Superior temporal gyrus (tissue), 1 donor: ENCODE measurements at regions not wholly inside any gene's neighbourhood (a gene's known extent, or its start where the extent isn't known, plus 50 kb on each side); places are given as distances from the start of the nearest gene placed in this dataset.
"Not testable (repeated sequence)": the region's sequence is repeated elsewhere in the genome, so short reads cannot be mapped to it uniquely, and the experiment has no call there.

ENCODE experiments used
- DNase-seq: peaks from one replicate; pipeline ENCODE4 v3.0.0-alpha.2; 2016; ENCODE audit errors: extremely low spot score

DNA sequence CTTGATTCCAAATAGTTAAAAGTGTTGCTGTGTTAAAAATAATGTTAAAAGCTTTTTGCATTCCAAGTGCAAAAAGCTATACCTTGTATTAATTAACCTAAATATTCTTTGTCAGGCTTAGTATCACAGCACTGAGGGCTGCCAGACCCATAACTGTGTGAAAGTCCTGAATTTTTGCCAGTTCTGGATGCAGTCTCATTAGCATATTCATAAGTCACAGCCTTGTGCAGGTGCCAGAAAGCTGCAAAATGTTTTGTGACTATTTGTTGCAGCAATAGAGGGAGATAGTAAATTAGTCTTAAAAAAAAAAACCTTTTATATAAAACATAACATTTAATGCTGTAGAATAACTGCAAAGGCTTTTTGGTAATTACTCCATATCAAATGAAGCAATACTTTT, 56.6 kb downstream of the SLITRK1 start:
- peak; percentile 96 for DNase-seq

DNA sequence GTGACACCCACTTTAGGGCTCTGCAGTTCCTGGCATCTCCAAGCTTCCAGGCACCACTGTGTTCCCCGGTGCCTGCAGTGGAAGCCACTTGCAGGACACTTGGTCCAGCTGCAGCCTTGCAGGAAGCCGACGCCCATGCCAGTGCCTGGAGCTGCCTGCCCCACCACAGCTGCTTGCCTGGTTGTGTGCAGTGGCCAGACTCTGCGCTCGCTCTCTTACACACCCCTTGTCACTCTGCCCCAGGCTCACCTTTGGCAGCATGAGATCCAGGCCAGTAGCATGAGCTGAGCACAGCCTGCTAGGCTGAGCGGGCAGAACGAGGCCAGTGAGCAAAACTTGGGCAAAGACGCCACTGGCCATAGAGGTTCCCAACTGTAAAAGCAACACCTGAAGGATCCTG, 57.7 kb downstream of the SLITRK1 start:
- no peak for DNase-seq

DNA sequence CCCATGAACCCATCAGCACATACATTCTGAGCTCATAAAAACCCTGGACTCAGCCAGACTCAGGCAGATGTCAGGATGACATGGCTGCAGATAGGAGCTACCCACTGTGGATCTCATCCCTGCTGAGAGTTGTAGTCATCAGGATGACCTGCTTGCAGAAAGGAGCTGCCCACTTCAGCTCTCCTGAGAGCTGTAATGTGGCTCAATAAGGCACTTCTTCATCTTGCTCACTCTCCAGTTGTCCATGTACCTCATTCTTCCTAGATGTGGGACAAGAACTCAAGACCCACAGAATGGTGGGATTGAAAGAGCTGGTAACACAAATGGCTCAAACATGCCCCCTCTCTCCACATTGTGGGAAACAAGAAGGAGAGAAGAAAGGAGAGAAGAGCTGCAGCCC, 58.2 kb downstream of the SLITRK1 start:
- no peak for DNase-seq

GRCh38 chr13:83819611-83820010, 62.7 kb downstream of the SLITRK1 start:
- no peak for DNase-seq

DNA sequence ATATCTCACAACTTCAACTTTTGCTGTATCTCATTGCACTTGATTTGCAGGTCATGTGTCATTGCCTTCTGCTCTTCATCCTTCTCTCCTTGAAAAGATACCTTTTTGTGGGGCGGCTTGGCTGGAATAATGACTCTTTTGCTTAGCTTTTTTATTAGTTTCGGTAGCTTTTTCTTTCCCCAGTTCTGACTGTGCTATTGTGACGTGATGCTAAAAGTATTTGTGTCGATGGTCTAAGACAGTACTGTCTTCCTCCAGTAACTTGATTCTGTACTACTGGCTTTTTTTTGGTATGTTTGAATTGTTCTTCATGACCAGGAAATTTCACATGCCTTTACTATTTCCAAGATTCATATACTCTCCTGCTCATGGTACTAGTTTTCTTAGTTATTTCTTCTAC, 63.1 kb downstream of the SLITRK1 start:
- DNase-seq: no peak

DNA sequence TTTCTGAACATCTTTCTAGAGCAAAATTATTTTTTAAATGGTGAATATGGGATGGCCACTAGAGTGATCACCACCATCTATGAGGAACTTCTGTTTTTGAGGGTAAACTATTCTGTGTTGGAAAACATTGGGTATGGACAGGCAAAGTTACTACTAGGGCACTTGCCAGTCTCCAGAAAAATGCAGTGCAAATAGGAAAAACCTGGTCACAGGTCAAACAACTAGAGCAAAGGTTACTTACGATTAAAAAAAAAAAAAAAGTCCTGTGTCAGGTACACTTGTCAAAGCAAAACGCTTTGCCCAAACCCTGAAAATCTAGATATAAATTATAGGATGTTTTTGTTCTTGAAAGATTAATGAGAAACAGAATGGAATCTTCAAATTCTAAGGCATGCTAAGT, 66.2 kb downstream of the SLITRK1 start:
- no peak for DNase-seq

DNA sequence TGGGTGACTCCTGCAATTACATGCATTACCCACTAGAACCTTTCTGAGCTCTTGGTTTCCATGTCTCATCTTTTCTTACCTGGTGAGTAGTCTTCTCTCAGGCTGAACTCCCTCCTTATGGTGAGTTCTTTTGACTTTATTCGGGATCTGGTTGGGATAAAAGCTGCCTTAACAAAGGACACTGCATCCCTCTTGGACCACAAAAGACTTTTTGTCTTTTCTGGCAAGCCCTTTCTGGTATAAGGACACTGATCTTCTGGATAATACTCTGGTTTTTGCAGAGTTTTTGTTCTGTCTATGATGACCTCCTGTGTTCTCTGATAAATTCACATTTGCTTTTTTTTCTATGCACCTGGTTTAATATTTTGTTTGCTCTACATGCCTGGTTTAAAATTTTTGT, 66.7 kb downstream of the SLITRK1 start:
- no peak for DNase-seq

DNA sequence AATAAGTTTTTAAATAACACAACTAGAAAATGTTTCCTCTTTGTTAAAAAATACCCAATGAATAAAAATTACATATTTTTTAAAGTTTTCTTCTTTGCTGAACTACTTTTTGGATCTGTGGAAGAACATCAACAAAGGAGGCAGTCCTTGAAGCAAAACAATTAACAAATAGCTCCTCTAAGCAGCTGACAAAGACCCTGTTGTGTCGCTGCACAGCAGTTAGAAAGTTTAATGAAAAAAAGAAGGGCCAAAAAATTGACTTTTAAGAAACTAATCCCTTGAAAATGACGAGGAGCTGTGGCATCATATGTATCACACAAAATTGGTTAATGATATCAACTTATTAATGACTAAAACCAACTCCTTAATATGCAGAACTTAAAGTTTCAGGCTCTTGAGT, 72.1 kb downstream of the SLITRK1 start:
- peak; percentile 86 for DNase-seq

DNA sequence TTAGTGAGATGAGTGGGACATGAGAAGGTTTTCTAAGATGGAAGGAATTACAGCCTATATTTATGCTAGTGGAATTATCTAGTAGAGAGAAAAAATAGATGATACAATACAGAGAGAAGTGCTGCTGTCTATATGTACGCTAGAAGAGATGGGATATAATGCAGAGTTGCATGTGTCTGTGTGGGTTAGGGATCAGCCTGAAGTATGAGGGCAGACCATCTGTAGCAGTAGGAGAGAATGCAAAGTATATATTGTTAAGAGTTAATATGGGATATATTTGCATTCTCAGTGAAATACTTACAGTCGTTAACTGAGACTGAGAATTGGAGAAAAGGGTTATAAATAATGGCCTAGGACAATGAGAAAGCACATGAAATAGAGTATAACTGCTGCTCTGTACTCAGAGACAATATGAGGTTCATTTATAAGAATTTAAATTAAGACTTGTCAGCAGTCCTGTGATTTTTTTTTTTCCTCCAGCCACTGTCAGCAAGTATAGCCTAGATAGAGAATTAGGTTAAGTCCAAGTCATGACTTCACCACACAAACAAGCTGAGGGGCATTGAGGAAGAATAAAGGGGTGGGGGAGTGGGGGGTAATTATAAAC, 77.8 kb downstream of the SLITRK1 start:
- no peak for DNase-seq

GRCh38 chr13:83798731-83799130, 83.5 kb downstream of the SLITRK1 start:
- DNase-seq: no peak

GRCh38 chr13:83796364-83796763, 85.9 kb downstream of the SLITRK1 start:
- DNase-seq: no peak

DNA sequence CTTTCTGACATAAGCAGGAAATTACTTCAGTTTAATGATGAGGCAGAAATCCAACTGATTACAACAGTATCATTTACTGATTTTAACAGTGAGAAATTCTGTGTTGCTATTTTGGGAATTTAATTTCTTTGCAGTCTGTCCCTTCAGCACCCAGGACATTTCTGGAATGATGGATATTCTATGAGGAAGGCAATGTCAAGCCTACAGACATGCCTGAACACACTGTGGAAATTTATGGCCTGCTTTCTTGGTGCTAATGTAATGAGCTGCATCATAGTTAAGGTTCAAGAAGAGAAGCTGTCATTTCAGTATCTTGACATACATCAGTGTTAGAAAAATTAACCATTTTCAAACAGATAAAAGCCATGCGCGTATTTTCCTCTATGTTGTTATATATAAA, 87.7 kb downstream of the SLITRK1 start:
- DNase-seq: peak; percentile 53

- DNase-seq: no peak
Observed at GRCh38 chr13:83780227-83780626, 102.0 kb downstream of the SLITRK1 start.

DNA sequence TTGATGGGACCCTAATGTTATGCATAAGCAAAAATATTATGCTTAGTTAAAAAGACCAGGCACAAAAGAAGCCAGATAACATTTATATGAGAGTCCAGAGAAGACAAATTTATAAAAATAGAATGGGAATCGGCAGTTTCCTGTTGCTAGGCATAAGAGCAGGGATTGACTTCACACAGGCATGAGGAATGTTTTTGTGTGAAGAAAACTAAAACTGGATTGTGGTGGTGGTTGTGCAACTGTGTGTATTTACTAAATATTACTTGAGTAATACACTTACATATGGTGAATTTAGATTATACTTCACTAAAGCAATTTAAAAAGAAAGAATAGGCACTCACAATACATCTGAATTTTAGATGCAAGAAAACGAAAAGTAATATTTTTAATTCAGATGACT, 108.3 kb downstream of the SLITRK1 start:
- DNase-seq: no peak

GRCh38 chr13:83765796-83766195, 116.5 kb downstream of the SLITRK1 start:
- peak; percentile 96 for DNase-seq

GRCh38 chr13:83761631-83762030, 120.6 kb downstream of the SLITRK1 start:
- peak; percentile 37 for DNase-seq

- not testable (repeated sequence) for DNase-seq
Observed at GRCh38 chr13:83755210-83755609, 127.1 kb downstream of the SLITRK1 start.

- no peak for DNase-seq
Observed at GRCh38 chr13:83753912-83754624, 128.2 kb downstream of the SLITRK1 start.

DNA sequence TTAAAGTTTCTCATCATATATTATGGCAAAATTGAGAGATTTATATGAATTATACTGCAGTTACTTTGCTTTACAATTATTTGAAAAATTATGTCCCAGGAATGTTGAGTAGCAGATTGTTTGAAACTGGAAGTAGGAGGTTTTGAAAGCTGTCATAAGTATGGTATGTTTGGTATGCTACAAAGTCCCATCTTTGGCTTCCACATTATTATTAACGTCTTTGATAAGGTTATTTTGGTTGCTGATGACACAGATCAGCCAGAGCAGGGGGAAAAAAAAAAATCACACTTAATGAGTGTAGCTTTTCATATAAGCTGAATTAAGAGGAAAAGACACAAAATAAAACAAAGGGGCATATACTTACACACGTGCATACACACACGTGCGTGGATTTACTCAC, 130.1 kb downstream of the SLITRK1 start:
- DNase-seq: no peak

GRCh38 chr13:83740622-83741021, 141.7 kb downstream of the SLITRK1 start:
- no peak for DNase-seq

DNA sequence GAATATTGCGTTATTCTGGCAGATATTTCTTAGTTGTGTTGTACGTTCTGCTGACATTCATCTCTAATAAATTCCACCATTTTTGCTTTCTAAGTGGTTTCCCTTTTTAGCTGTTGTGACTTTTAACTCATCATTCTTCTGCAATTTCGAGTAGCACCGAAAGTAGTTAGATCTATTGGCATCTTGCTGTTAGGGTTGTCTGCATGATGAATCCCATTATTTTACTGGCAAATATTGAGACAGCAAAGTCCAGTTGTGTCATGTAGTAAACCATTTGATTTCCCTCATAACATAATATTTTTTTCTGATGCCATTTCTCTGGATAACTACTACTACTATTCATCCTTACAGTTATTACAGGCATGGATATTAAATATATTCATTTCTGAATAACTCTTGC, 143.9 kb downstream of the SLITRK1 start:
- DNase-seq: no peak

GRCh38 chr13:83733293-83733692, 149.0 kb downstream of the SLITRK1 start:
- peak; percentile 61 for DNase-seq

GRCh38 chr13:83732755-83733154, 149.5 kb downstream of the SLITRK1 start:
- DNase-seq: peak; percentile 66

- DNase-seq: no peak
Observed at GRCh38 chr13:83731113-83731512, 151.2 kb downstream of the SLITRK1 start.
